GM12891 (cell line): ENCODE measurements at regions not wholly inside any gene's neighbourhood (a gene's known extent, or its start where the extent isn't known, plus 50 kb on each side); places are given as distances from the start of the nearest gene placed in this dataset.

ENCODE experiments used
- DNase-seq: peaks from one replicate; pipeline ENCODE4 v3.0.0; 2011; ENCODE audit warnings: low spot score; ENCODE audit not compliant: insufficient read length
- FAIRE-seq: peaks from 2 replicates; lab custom pipeline; 2011; peaks lifted over from hg19 to GRCh38; lab: Jason Lieb, UNC
- PAX5 ChIP-seq: IDR thresholded peaks from 2 replicates; pipeline ENCODE4 v1.6.1; 2011; ENCODE audit warnings: low read length, moderate library complexity, mild to moderate bottlenecking; ENCODE audit not compliant: insufficient read depth, severe bottlenecking
- POLR2A ChIP-seq: IDR thresholded peaks from 2 replicates; pipeline ENCODE4 v1.6.1; 2011; ENCODE audit warnings: low read depth, low read length, control low read depth
- POLR2AphosphoS5 ChIP-seq: IDR thresholded peaks from 2 replicates; pipeline ENCODE4 v1.6.1; 2011; ENCODE audit warnings: low read depth, low read length, control low read depth
- POU2F2 ChIP-seq: IDR thresholded peaks from 2 replicates; pipeline ENCODE4 v1.6.1; 2011; ENCODE audit warnings: low read depth, mild to moderate bottlenecking, control low read depth, low read length, moderate library complexity
- SPI1 ChIP-seq: IDR thresholded peaks from 2 replicates; pipeline ENCODE4 v1.6.1; 2011; ENCODE audit warnings: low read depth, low read length, control low read depth
- TAF1 ChIP-seq: IDR thresholded peaks from 2 replicates; pipeline ENCODE4 v1.6.1; 2011; ENCODE audit warnings: low read depth, low read length, control low read depth

DNA sequence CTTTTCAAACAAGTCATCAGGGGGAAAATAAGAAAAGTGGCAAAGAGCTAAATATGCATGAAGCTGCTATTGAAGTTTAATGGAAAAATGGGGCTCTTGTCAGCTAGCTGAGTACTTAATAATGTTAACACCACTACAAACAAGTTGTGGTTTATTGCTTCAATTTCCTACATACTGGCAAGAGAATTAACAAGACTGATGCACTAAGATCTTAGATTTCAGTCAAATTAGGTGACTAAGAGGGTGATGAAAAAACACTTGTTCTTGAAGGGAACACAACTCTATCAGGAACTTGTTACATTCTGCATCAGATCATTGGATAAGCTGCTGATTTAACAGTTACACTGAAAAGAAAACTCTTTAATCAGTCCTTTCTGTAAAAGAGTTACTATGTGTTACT, 234.6 kb upstream of the AFF2 start:
- DNase-seq (no peak), FAIRE-seq (no peak)
- TF ChIP-seq PAX5, result no peak
- no peak for TF ChIP-seq SPI1
- TF ChIP-seq TAF1, result no peak
- TF ChIP-seq POU2F2, result no peak
- TF ChIP-seq POLR2AphosphoS5, result no peak

DNA sequence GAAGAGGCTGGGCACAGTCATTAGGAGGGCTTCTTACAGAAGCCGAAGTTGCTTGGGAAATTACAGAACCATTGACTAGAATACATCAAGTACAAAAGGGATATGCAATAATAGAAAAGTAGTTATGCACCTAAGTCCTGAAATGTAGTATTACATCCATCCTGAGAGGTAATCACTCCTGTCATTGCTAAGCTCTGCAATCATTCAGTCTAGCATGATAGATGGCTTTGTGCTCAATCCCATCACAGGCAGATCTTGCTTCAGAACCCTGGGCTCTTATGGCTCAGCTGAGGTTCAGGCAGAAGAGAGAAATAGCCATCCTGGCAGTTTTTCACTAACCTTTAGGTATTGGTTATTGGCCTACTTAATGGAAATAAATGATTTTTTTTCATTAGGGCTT, 231.7 kb upstream of the AFF2 start:
- DNase-seq, result no peak

GRCh38 chrX:148269513-148269912, 230.9 kb upstream of the AFF2 start:
- FAIRE-seq (no peak), DNase-seq (no peak)
- TF ChIP-seq PAX5 (no peak), POLR2A (no peak), TAF1 (no peak), POU2F2 (no peak), POLR2AphosphoS5 (no peak)

More for the DNA sequence above, 231.7 kb upstream of the AFF2 start:
- no peak for TF ChIP-seq SPI1
- no peak for TF ChIP-seq POLR2AphosphoS5
- no peak for TF ChIP-seq POU2F2
- TF ChIP-seq TAF1, result no peak
- TF ChIP-seq PAX5, result no peak
- TF ChIP-seq POLR2A, result no peak
- FAIRE-seq, result no peak

- TF ChIP-seq POU2F2 (no peak), TAF1 (no peak), SPI1 (no peak), POLR2A (no peak), POLR2AphosphoS5 (no peak), PAX5 (no peak)
- no peak for DNase-seq
- no peak for FAIRE-seq
Measured at GRCh38 chrX:148270499-148270898, 229.9 kb upstream of the AFF2 start.

DNA sequence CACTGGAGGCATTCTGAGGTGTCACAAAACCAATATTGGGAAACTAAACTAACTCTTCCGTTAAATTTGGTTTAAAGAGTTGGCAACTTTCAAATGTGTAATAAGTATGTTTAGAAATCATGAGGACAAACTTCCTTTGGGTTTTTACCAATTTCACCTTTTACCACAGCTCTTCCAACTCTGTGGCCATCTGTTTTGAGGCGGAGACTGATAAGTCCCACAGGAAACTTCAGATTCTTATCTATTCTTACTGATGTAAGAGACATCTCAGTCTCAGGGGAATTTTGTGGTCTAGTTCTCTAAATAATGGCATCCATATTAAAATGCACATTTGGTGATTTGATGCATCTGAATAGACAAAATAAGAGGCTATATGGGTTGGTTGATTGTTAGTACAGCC, 229.2 kb upstream of the AFF2 start:
- DNase-seq, result no peak
- no peak for TF ChIP-seq PAX5
- no peak for TF ChIP-seq POLR2AphosphoS5
- TF ChIP-seq POU2F2, result no peak
- TF ChIP-seq TAF1, result no peak
- no peak for TF ChIP-seq SPI1
- TF ChIP-seq POLR2A, result no peak
- FAIRE-seq, result no peak

DNA sequence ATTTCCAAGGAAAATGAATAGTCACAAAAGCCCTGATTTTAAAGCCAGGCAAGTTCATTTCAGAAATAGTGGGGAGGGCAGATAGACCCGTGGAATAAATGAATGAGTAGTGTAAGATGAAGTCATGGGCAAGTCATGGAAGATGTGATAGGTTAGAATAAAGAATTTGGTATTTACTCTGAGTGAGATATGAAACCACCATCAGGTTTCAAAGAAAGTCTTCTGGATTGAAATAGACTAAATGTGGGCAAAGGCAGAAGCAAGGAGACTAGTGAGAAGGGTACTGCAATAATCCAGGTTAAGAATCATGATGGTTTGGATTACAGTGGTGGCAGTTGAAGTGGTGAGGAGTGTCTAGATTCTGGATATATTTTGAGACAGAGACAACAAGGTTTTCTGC, 218.5 kb upstream of the AFF2 start:
- no peak for TF ChIP-seq PAX5
- no peak for TF ChIP-seq POLR2A
- no peak for TF ChIP-seq SPI1
- no peak for TF ChIP-seq TAF1
- TF ChIP-seq POU2F2, result no peak
- TF ChIP-seq POLR2AphosphoS5, result no peak
- DNase-seq (no peak), FAIRE-seq (no peak)

- no peak for DNase-seq
Measured at GRCh38 chrX:148282504-148282903, 217.9 kb upstream of the AFF2 start.

GRCh38 chrX:148284056-148284455, 216.4 kb upstream of the AFF2 start:
- TF ChIP-seq TAF1 (no peak), POLR2AphosphoS5 (no peak), POU2F2 (no peak), SPI1 (no peak), PAX5 (no peak), POLR2A (no peak)
- DNase-seq, result no peak
- no peak for FAIRE-seq

More at GRCh38 chrX:148282504-148282903, 217.9 kb upstream of the AFF2 start:
- FAIRE-seq, result no peak
- TF ChIP-seq SPI1 (no peak), POLR2A (no peak), PAX5 (no peak), POLR2AphosphoS5 (no peak)

- no peak for FAIRE-seq
- no peak for TF ChIP-seq POU2F2
- no peak for TF ChIP-seq PAX5
- TF ChIP-seq TAF1, result no peak
- no peak for TF ChIP-seq SPI1
- no peak for TF ChIP-seq POLR2A
Measured at GRCh38 chrX:148284821-148285220, 215.6 kb upstream of the AFF2 start.

DNA sequence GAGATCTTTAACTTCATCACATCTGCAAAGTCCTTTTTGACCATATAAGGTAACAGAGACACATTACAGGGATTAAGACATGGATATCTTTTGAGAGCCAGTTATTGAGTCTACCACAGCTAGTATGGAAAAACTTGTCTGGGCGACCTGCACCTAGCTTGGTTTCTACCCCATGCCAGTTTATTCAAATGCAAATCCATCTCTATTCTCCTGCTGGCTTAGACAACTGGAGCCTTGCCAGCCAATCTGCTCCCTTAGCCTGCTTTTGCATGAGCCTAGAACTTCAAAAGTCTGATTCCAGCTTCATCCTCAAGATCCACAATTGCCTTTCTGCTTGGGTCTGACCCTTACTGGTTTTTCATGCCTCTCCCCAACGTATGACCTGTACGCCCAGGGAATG, 212.0 kb upstream of the AFF2 start:
- DNase-seq, result no peak
- FAIRE-seq, result no peak
- no peak for TF ChIP-seq SPI1
- TF ChIP-seq PAX5, result no peak
- no peak for TF ChIP-seq TAF1
- no peak for TF ChIP-seq POLR2A
- TF ChIP-seq POU2F2, result no peak
- TF ChIP-seq POLR2AphosphoS5, result no peak

More at GRCh38 chrX:148284821-148285220, 215.6 kb upstream of the AFF2 start:
- no peak for DNase-seq

DNA sequence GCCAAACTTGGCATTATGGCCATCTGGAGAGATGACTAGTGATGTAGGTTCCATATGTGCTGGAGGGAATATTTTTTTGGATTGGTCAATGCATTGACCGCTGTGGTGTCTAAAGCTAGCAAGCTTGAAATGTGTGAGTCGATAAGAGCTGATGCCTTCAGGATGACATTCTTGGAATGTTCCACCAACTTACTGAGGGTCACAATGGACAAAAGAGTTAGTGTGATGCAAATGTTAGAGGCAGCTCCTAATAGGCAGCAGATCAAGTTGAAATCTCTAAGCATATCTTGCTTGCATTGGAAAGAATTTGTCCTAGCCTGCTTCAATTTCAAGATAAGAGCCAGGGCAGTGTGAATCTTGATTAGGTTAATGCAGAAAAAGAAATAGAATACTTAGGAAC, 210.4 kb upstream of the AFF2 start:
- no peak for TF ChIP-seq POLR2A
- no peak for TF ChIP-seq SPI1
- no peak for TF ChIP-seq PAX5
- TF ChIP-seq POLR2AphosphoS5, result no peak
- no peak for TF ChIP-seq POU2F2
- TF ChIP-seq TAF1, result no peak
- no peak for FAIRE-seq
- no peak for DNase-seq
